ENCODE measurements at regions not wholly inside any gene's neighbourhood (a gene's known extent, or its start where the extent isn't known, plus 50 kb on each side); places are given as distances from the start of the nearest gene placed in this dataset.

GRCh38 chr5:74576941-74577456, 63.5 kb downstream of the ENC1 start:
- no peak for DNase-seq (ENCODE audit: low read depth in 2 of 2)

- no peak for DNase-seq (ENCODE audit: low read depth in 2 of 2)
Observed at GRCh38 chr5:74575741-74576538, 64.6 kb downstream of the ENC1 start.

- DNase-seq (ENCODE audit: low read depth in 2 of 2), result no peak
Observed at GRCh38 chr5:74570250-74570649, 70.3 kb downstream of the ENC1 start.

- no peak for DNase-seq (ENCODE audit: low read depth in 2 of 2)
Observed at GRCh38 chr5:74567411-74567995, 73.0 kb downstream of the ENC1 start.

GRCh38 chr5:74562122-74562521, 78.4 kb downstream of the ENC1 start:
- no peak for DNase-seq (ENCODE audit: low read depth in 2 of 2)

GRCh38 chr5:74560245-74560644, 80.3 kb downstream of the ENC1 start:
- DNase-seq (ENCODE audit: low read depth in 2 of 2), result no peak

GRCh38 chr5:74556631-74557595, 83.6 kb downstream of the ENC1 start:
- DNase-seq (ENCODE audit: low read depth in 2 of 2), result no peak

- no peak for DNase-seq (ENCODE audit: low read depth in 2 of 2)
Observed at GRCh38 chr5:74556006-74556405, 84.5 kb downstream of the ENC1 start.

- DNase-seq (ENCODE audit: low read depth in 2 of 2), result no peak
Observed at GRCh38 chr5:74552101-74552500, 88.4 kb downstream of the ENC1 start.

GRCh38 chr5:74550927-74551326, 89.6 kb downstream of the ENC1 start:
- no peak for DNase-seq (ENCODE audit: low read depth in 2 of 2)

GRCh38 chr5:74549384-74549783, 91.1 kb downstream of the ENC1 start:
- DNase-seq (ENCODE audit: low read depth in 2 of 2), result no peak

- no peak for DNase-seq (ENCODE audit: low read depth in 2 of 2)
Observed at GRCh38 chr5:74546796-74547195, 93.7 kb downstream of the ENC1 start.

GRCh38 chr5:74544811-74545210, 95.7 kb downstream of the ENC1 start:
- DNase-seq (ENCODE audit: low read depth in 2 of 2), result no peak

- no peak for DNase-seq (ENCODE audit: low read depth in 2 of 2)
Observed at GRCh38 chr5:74543162-74543995, 97.1 kb downstream of the ENC1 start.

- DNase-seq (ENCODE audit: low read depth in 2 of 2), result no peak
Observed at GRCh38 chr5:74542482-74542881, 98.0 kb downstream of the ENC1 start.

GRCh38 chr5:74541381-74541781, 99.1 kb downstream of the ENC1 start:
- DNase-seq (ENCODE audit: low read depth in 2 of 2), result no peak

- no peak for DNase-seq (ENCODE audit: low read depth in 2 of 2)
Observed at GRCh38 chr5:74540622-74541021, 99.9 kb downstream of the ENC1 start.

- no peak for DNase-seq (ENCODE audit: low read depth in 2 of 2)
Observed at GRCh38 chr5:74539986-74540385, 100.5 kb downstream of the ENC1 start.

GRCh38 chr5:74538206-74538661, 102.3 kb downstream of the ENC1 start:
- no peak for DNase-seq (ENCODE audit: low read depth in 2 of 2)

- DNase-seq (ENCODE audit: low read depth in 2 of 2), result no peak
Observed at GRCh38 chr5:74536658-74537057, 103.9 kb downstream of the ENC1 start.

GRCh38 chr5:74535926-74536325, 104.6 kb downstream of the ENC1 start:
- DNase-seq (ENCODE audit: low read depth in 2 of 2), result no peak
